A673 (cell line): ENCODE measurements at regions not wholly inside any gene's neighbourhood (a gene's known extent, or its start where the extent isn't known, plus 50 kb on each side); places are given as distances from the start of the nearest gene placed in this dataset.

Source experiments
- CTCF ChIP-seq: fragments of 300-800, 200-600 bp; sonication (generic); conservative IDR thresholded peaks from 2 replicates; pipeline ENCODE4 v1.5.1; 2017; ENCODE audit warnings: low read depth, mild to moderate bottlenecking, antibody characterized with exemption, low read length, moderate library complexity, mixed read lengths
- EZH2 ChIP-seq: fragments of 200-600 bp; sonication (generic); IDR thresholded peaks from 2 replicates; pipeline ENCODE4 v1.6.1; 2017; ENCODE audit warnings: borderline replicate concordance, low read depth, mild to moderate bottlenecking, mixed read lengths, antibody characterized with exemption, low read length; ENCODE audit not compliant: poor library complexity, severe bottlenecking

DNA sequence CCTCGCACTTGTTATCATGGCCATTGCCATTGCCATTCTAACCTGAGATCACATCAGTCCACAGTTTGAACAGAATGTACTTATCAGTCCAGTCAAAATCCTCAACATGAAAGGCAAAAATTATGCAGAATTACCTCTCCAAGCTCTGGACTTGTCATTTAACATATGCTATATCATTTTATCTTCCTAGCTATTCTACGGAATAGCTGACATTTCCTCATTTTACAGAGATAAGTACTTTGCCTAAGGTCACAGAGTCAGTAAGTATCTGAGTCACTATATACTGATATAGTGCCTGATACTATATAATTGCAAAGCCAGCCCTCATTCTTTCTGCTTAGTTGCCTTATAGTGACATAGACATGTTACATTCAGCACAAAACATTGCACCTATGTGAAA lies 456.9 kb upstream of the GHITM start:
- TF ChIP-seq CTCF (no peak), EZH2 (no peak)
